GM21825 (cell line): ENCODE measurements at regions not wholly inside any gene's neighbourhood (a gene's known extent, or its start where the extent isn't known, plus 50 kb on each side); places are given as distances from the start of the nearest gene placed in this dataset.

Experiments used
- ATAC-seq: cut with Tn5 transposase; IDR thresholded peaks from one replicate; pipeline ENCODE4 v1.9.1; 2021; ENCODE audit warnings: mild to moderate bottlenecking, moderate library complexity; ENCODE audit not compliant: unreplicated experiment

DNA sequence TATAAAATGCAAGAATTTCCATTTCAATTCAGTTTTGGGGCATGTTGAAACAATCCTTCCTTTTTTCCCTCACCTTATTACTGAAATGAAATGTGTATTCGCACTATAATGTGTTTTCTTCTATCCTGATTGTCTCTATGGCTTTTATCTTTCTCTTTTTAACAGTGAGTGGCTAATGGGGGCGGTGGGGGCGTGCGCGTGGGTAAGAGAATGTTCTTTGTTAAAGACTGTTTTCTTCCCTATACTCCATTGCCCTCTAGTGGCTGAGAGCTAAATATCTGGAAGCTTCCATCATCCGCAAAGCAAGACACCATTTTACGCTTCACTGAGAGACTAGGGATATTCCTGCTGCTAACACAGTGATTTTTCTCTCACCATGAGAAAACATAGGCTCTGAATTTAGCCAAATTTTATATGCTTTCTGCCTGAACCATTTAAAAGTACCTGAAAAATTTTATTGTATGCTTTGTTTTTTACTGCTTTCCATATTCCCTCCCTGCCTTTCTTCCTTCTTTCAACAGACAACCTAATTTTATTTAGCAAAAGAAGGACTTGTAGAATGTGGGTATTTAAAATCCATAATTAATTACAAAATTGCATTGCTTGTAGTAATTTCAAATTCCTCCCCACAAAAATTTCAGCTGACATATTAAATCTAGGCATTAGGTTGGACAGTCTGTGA is 194.0 kb downstream of the GASK1B start:
- ATAC-seq, result peak; percentile 90

DNA sequence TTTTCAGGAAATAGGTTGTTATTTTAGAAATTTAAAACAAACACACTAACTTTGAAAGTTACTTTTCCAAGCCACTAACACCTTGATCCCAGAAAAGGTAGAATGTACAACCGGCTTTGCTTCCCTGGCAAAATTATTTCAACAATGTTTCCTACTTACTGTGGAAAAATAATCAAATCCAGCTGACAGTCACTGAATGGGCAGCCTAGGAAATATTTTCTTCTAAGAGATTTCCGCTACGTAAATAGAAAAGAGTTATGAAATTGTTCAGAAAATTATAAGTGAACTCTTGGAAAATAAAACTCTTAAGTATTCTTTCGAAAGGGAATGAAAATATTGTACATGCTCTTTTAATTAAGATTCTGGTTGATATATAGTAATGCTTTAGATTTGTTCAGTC is 195.7 kb downstream of the GASK1B start:
- no peak for ATAC-seq

DNA sequence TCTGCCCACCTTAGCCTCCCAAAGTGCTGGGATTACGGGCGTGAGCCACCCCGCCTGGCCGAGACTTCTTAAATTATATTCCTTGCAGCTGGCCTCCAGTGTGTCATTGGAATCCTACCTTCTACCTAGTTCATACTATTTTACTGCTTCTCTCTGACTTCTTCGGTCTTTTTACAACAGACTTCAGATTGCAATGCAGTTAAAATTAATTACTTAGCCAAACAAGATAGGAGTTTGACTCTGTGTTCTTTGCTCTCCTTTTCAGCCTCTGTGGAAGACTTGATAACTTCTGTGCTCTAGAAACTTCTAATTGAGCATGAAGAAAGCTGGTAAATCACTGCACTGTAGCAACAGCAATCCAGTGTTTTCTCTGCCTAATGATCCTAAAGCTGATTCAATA is 199.5 kb downstream of the GASK1B start:
- ATAC-seq, result no peak

DNA sequence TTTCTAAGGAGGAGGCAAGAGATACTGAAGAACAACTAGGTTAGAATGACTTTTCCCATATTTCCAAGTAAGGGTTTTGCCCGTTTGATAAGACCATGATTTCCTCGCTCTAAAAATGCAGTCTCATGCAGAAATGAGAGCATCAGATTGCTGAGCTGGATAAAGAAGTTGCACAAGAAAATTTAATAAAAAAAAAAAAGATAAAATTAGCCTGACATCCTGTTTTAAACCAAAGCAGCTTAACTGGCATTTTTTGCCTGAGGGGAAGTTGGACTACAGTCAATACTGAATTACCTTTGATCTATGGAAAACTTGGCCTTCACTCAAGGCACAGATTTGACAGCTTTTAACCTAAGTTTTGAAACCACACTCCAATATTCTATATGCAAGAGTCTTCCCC is 208.4 kb downstream of the GASK1B start:
- no peak for ATAC-seq

DNA sequence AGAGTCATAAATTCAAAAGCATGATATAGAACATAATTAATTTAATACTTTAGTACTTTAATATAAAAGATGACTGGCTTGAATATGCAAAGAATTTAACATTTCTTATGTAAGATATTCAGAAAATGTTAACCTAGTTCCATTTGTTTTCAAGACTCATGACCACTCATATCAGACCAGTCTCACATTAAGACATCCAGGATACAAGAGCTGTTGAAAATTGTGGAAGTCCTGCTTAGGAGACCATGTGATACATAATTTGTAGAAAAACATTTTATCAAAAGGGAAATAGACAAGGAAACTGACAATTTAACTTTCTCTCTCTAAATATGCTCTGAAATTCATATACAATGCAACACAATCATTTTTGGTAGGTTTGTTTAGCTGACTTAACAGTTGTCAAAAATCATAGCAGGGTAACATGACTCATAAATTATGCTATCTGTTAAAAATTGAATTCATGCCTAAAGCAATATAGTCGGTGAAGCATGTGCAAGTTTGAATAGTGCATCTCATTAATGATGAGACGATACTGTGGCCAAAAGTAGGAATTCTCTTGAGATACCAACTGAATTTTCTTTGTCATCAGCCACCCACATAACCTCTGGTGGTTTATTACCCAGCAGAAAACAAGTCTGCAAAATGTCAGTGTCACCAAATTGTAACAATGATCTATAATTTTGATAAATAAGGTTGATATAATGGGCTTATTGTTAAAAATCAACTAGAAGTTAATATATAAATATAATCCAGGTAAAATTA is 211.4 kb downstream of the GASK1B start:
- no peak for ATAC-seq

DNA sequence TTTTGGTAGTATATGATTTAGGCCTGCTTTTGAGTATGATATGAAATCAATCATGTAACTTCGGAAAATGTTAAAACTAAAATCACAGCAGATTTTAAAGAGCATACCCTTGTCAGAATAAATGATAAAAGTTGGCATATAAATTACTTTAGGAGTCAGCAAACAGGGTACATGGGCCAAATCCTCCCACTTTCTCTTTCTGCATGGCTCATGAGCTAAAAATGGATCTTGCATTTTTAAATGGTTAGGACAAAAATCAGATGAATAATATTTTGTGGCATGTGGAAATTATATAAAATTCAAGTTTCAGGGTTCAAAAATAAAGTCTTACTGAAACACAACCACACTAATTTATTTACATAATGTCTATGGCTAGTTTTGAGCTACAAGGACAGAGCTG is 214.9 kb downstream of the GASK1B start:
- no peak for ATAC-seq

DNA sequence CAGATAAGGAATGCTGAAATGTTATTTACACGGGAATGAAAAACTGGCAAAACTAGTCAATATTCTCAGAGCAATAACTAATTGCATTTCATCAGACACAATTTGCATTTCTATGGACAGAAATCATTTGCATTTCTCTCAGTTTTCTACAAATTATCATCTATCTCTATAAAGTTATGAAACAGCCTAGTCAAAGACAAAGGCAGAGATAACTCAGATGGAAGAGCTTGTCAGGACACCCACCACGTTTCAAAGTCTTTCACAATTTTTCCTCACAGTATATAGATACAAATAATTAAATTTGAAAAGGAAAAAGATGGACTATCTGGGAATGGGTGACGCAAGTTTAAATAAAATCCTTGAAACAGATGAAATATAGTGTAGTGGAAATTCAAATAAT is 230.8 kb downstream of the GASK1B start:
- ATAC-seq, result no peak

DNA sequence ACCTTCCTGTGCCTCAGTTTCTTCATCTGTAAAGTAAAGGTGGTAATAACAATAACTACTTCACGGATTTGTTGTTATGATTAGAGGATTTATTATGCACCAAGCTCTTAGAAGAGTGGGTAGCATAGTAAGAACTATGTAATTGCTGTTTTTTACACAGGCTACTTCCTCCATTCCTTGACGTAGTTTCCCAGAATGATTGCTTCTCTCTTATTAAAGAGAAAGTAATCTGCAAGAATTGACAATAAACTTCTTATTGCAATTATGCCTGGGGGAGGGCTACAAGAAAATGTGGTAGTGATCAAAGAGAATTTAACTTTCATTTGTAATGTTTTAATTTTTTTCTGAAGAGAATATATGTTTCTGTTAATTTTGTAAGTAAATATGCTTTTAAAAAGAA is 238.7 kb downstream of the GASK1B start:
- no peak for ATAC-seq

GRCh38 chr4:157932936-157933335 is 239.9 kb downstream of the GASK1B start:
- ATAC-seq, result no peak

- no peak for ATAC-seq
Observed at GRCh38 chr4:157929486-157929885, 243.3 kb downstream of the GASK1B start.

- no peak for ATAC-seq
Observed at GRCh38 chr4:157918036-157918832, 254.6 kb downstream of the GASK1B start.

DNA sequence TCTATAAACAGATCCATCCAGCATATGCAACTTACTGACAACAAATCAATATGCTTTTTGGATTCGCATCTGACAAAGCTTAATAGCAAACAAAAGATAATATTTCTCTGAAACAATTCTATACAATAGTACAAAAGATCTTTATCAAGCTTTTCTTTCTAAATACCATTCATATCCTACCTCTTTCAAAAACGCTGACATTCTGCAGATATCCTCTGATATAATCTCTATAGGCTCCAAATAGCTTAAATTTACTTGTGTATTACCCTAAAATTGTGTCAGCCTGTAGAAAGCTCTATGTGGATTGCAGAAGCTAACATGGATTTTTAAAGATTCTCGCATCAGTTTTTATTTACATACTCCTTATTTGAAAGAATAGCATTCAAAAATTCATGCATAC is 260.6 kb downstream of the GASK1B start:
- ATAC-seq, result no peak

GRCh38 chr4:157911662-157912061 is 261.2 kb downstream of the GASK1B start:
- no peak for ATAC-seq

- no peak for ATAC-seq
Observed at GRCh38 chr4:157908691-157909090, 264.1 kb downstream of the GASK1B start.

DNA sequence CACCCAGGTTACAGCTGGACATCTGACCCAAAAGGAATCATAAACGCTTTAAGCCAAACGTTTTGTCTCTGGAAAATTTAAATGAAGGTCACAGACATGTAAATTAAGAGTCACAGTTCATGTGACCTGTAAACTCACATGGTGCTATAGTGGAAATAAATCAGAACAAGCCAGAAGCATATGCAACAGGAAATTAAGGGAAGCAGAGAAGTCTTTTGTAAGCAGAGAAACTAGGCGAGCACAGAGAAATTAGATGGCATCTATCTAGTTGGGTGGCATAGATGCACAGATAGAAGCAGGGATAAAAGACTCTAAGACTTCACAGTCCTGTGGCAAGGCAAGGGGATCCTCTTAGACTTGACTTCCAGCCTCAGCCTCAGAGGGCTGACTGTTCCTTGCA is 264.8 kb downstream of the GASK1B start:
- ATAC-seq, result no peak

GRCh38 chr4:157907226-157907946 is 265.4 kb downstream of the GASK1B start:
- ATAC-seq, result no peak

- ATAC-seq, result no peak
Observed at GRCh38 chr4:157898836-157899605, 273.8 kb downstream of the GASK1B start.

DNA sequence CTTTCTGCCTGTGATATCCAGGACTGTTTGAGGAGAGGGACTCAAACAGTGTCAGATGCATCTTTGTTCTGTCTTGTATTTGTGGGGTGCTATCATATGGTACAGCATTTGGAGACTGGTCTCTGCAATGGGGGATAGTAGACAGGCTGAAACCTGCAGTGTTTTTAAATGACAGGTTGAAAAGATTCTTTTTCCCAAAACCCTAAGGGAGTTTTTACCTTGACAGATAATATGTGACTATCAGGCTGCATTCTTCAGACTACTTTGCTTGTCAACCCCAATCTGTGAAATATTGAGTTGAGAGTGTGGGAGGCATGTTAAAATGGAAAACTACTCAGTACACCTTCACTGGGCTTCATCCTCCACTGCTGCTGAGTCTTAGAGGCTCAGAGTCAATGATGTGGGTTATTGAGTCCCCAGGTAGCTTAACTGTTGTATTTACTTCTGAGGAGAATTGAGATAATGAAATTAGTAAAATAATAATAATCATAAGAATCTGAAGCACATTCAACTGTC is 274.9 kb downstream of the GASK1B start:
- ATAC-seq, result no peak

DNA sequence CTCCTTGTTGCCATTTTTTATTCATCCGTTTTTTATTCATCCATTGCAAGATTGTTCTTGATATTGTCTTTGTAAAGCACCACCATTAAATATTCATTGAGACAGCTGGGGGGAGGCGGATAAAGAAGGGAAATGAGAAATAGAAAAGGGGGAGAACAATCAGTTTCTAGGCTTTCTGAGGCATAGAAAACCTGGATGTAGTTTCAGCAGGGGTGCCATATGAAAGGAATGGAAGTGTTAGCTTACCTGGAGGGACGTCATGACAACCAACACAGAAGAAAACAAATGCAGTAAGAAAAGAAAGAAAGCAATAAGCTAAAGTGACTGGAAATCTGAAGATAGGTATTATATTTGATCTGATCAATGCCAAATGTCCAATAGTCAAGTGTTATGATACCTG is 276.1 kb downstream of the GASK1B start:
- ATAC-seq, result no peak

- ATAC-seq, result no peak
Observed at GRCh38 chr4:157895205-157895604, 277.6 kb downstream of the GASK1B start.
